ENCODE measurements at regions not wholly inside any gene's neighbourhood (a gene's known extent, or its start where the extent isn't known, plus 50 kb on each side); places are given as distances from the start of the nearest gene placed in this dataset.

DNA sequence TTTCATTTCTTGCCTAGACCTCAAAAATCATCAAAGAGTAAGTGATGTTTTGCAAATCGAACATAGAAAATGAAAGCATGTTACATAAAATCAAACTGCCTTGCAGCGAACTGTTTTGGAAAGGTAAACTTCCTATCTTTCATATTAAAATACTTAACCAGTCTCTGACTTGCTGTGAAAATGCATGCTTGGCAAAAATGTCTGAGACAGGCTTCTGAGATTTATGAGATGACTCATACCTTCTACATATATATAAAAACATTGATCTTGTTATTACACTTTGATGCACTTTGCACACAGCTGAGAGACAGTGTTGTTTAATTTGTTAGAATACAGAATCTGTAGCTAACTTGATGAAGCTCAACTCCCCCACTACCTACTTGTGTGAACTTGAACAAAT lies 179.1 kb downstream of the KITLG start:
- WGBS (ENCODE audit: insufficient coverage, low coverage, low lambda C conversion rate, missing lambda C conversion rate) = 58% methylated on average over 2 of the region's 2 CpGs
- no peak for ATAC-seq
- intact Hi-C loops (cut with DNase I) = no loop called here
- DNase-seq = no peak
- H3K36me3 ChIP-seq = no peaks in the 10 kb centered on the region
- H3K27ac ChIP-seq = no peak overlapping the region
- TF ChIP-seq POLR2A (IDR thresholded peaks at IDR 0.05) = no peak
- TF ChIP-seq CTCF (IDR thresholded peaks at IDR 0.05) = no peak
- no peaks in the 10 kb centered on the region for H3K9me3 ChIP-seq
- no peaks in the 10 kb centered on the region for H3K4me1 ChIP-seq
- H3K4me3 ChIP-seq = no peak overlapping the region
- H3K27me3 ChIP-seq = no peaks in the 10 kb centered on the region

GRCh38 chr12:88406905-88407304 lies 173.4 kb downstream of the KITLG start:
- intact Hi-C loops (cut with DNase I) = no loop called here
- no peak for ATAC-seq
- no peak overlapping the region for H3K27ac ChIP-seq

DNA sequence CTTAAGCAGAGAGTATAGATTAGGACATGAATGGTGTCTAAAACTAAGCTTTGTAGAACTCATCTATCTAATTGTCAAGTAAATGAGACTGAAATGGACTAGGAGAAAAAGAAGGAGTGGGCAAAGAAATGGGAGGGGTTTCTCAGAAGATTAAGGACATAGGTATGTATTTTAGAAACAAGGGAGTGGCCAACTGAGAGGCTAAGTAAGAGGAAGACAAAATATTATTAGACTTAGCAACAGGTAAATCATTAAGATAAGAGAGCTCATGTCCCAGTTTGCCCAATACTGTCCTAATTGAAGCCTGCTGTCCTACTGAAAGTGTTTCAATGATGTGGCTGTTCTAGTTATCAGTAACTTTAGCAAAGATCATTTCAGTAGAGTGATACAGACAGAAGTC lies 171.4 kb downstream of the KITLG start:
- H3K4me3 ChIP-seq = no peak overlapping the region
- H3K4me1 ChIP-seq = peaks cover 0 to 4% (median 0%) of the 10 kb centered on the region in 4 donors
- no peaks in the 10 kb centered on the region for H3K36me3 ChIP-seq
- peaks cover 0 to 3% of the 10 kb centered on the region in 2 donors for H3K27me3 ChIP-seq
- DNase-seq (no peak), ATAC-seq (no peak)
- TF ChIP-seq POLR2A (IDR thresholded peaks at IDR 0.05) (no peak), CTCF (IDR thresholded peaks at IDR 0.05) (no peak)
- no peak overlapping the region for H3K27ac ChIP-seq
- H3K9me3 ChIP-seq = no peaks in the 10 kb centered on the region
- intact Hi-C loops (cut with DNase I) = no loop called here

More at GRCh38 chr12:88406905-88407304, 173.4 kb downstream of the KITLG start:
- Histone ChIP-seq H3K9me3 (no peaks in the 10 kb centered on the region), H3K4me1 (no peaks in the 10 kb centered on the region), H3K27me3 (peaks cover 0 to 3% of the 10 kb centered on the region in 2 donors), H3K4me3 (no peak overlapping the region), H3K36me3 (no peaks in the 10 kb centered on the region)
- TF ChIP-seq POLR2A (IDR thresholded peaks at IDR 0.05) (no peak), CTCF (IDR thresholded peaks at IDR 0.05) (no peak)
- DNase-seq = no peak
- 57% methylated on average over 4 of the region's 5 CpGs for WGBS (ENCODE audit: insufficient coverage, low coverage, low lambda C conversion rate, missing lambda C conversion rate)

- Histone ChIP-seq H3K36me3 (no peaks in the 10 kb centered on the region), H3K4me3 (no peak overlapping the region), H3K9me3 (no peaks in the 10 kb centered on the region), H3K27ac (no peak overlapping the region), H3K27me3 (peaks cover 0 to 3% of the 10 kb centered on the region in 2 donors), H3K4me1 (peaks cover 0 to 4% (median 0%) of the 10 kb centered on the region in 4 donors)
- ATAC-seq (no peak), DNase-seq (no peak)
- intact Hi-C loops (cut with DNase I) = no loop called here
- 62% methylated on average over 3 of the region's 3 CpGs for WGBS (ENCODE audit: insufficient coverage, low coverage, low lambda C conversion rate, missing lambda C conversion rate)
- TF ChIP-seq CTCF (IDR thresholded peaks at IDR 0.05) (no peak), POLR2A (IDR thresholded peaks at IDR 0.05) (no peak)
Measured at GRCh38 chr12:88409257-88409656, 171.0 kb downstream of the KITLG start.

GRCh38 chr12:88411689-88412088 lies 168.6 kb downstream of the KITLG start:
- no peak overlapping the region for H3K27ac ChIP-seq
- DNase-seq = no peak
- intact Hi-C loops (cut with DNase I) = no loop called here
- TF ChIP-seq CTCF (IDR thresholded peaks at IDR 0.05) = no peak
- TF ChIP-seq POLR2A (IDR thresholded peaks at IDR 0.05) = no peak
- H3K27me3 ChIP-seq = peaks cover 0 to 3% of the 10 kb centered on the region in 2 donors
- no peaks in the 10 kb centered on the region for H3K36me3 ChIP-seq
- ATAC-seq = no peak
- H3K9me3 ChIP-seq = no peaks in the 10 kb centered on the region
- no peak overlapping the region for H3K4me3 ChIP-seq
- H3K4me1 ChIP-seq = peaks cover 0 to 4% (median 0%) of the 10 kb centered on the region in 4 donors
- 61% methylated on average over 2 of the region's 2 CpGs for WGBS (ENCODE audit: insufficient coverage, low coverage, low lambda C conversion rate, missing lambda C conversion rate)
